ENCODE measurements at regions not wholly inside any gene's neighbourhood (a gene's known extent, or its start where the extent isn't known, plus 50 kb on each side); places are given as distances from the start of the nearest gene placed in this dataset.

DNA sequence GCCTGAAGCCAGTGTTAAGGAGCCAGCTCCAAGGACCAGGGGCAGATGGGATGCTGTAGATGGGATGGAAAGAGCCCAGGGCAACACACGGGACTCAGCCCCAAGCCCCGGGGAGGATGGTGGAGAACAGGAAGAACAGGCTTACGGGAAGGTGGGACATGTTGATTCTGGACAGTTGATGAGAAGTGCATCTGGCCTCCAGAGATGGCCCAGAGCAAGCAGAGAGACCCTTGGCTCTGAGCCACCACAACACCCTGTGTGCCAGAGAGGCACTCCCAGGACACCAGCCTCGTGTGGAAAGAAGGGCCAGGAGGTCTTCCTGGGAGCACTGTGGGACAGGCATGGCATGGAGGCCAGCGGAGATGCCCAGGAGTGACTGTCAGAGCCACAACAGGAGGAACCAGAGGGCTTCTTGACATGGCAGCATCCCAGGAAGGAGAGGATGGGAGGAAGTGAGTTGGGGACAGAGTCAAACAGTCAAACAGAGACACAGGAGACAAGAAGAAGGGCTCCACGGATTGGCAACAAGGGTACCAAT lies 156.3 kb upstream of the MVB12B start:
- peak; percentile 29 for DNase-seq (ENCODE audit: low spot score)
- no peak overlapping the region for H3K4me3 ChIP-seq (ENCODE audit: low read depth in 1 of 3, low read length in 3 of 3)
- TF ChIP-seq FOXA2 (IDR thresholded peaks at IDR 0.05) (no peak), RAD21 (IDR thresholded peaks at IDR 0.05) (no peak), HNF4G (IDR thresholded peaks at IDR 0.05) (no peak), RXRA (IDR thresholded peaks at IDR 0.05) (no peak), TAF1 (conservative IDR thresholded peaks at IDR 0.05) (no peak), FOXA1 (IDR thresholded peaks at IDR 0.05) (no peak), EGR1 (IDR thresholded peaks at IDR 0.05; ENCODE audit: low read depth in 2 of 2) (no peak), HNF4A (conservative IDR thresholded peaks at IDR 0.05) (no peak), SP1 (IDR thresholded peaks at IDR 0.05) (no peak), JUND (IDR thresholded peaks at IDR 0.05) (no peak)
- TF ChIP-seq, protein P1, sequence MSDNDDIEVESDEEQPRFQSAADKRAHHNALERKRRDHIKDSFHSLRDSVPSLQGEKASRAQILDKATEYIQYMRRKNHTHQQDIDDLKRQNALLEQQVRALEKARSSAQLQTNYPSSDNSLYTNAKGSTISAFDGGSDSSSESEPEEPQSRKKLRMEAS (IDR thresholded peaks at IDR 0.05) = no peak
- TF ChIP-seq, protein P2, sequence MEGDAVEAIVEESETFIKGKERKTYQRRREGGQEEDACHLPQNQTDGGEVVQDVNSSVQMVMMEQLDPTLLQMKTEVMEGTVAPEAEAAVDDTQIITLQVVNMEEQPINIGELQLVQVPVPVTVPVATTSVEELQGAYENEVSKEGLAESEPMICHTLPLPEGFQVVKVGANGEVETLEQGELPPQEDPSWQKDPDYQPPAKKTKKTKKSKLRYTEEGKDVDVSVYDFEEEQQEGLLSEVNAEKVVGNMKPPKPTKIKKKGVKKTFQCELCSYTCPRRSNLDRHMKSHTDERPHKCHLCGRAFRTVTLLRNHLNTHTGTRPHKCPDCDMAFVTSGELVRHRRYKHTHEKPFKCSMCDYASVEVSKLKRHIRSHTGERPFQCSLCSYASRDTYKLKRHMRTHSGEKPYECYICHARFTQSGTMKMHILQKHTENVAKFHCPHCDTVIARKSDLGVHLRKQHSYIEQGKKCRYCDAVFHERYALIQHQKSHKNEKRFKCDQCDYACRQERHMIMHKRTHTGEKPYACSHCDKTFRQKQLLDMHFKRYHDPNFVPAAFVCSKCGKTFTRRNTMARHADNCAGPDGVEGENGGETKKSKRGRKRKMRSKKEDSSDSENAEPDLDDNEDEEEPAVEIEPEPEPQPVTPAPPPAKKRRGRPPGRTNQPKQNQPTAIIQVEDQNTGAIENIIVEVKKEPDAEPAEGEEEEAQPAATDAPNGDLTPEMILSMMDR (IDR thresholded peaks at IDR 0.05; ENCODE audit: low read depth, low read length, missing input control) = no peak
- TF ChIP-seq, protein P3, sequence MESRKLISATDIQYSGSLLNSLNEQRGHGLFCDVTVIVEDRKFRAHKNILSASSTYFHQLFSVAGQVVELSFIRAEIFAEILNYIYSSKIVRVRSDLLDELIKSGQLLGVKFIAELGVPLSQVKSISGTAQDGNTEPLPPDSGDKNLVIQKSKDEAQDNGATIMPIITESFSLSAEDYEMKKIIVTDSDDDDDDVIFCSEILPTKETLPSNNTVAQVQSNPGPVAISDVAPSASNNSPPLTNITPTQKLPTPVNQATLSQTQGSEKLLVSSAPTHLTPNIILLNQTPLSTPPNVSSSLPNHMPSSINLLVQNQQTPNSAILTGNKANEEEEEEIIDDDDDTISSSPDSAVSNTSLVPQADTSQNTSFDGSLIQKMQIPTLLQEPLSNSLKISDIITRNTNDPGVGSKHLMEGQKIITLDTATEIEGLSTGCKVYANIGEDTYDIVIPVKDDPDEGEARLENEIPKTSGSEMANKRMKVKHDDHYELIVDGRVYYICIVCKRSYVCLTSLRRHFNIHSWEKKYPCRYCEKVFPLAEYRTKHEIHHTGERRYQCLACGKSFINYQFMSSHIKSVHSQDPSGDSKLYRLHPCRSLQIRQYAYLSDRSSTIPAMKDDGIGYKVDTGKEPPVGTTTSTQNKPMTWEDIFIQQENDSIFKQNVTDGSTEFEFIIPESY (IDR thresholded peaks at IDR 0.05) = no peak
- TF ChIP-seq, protein P4, sequence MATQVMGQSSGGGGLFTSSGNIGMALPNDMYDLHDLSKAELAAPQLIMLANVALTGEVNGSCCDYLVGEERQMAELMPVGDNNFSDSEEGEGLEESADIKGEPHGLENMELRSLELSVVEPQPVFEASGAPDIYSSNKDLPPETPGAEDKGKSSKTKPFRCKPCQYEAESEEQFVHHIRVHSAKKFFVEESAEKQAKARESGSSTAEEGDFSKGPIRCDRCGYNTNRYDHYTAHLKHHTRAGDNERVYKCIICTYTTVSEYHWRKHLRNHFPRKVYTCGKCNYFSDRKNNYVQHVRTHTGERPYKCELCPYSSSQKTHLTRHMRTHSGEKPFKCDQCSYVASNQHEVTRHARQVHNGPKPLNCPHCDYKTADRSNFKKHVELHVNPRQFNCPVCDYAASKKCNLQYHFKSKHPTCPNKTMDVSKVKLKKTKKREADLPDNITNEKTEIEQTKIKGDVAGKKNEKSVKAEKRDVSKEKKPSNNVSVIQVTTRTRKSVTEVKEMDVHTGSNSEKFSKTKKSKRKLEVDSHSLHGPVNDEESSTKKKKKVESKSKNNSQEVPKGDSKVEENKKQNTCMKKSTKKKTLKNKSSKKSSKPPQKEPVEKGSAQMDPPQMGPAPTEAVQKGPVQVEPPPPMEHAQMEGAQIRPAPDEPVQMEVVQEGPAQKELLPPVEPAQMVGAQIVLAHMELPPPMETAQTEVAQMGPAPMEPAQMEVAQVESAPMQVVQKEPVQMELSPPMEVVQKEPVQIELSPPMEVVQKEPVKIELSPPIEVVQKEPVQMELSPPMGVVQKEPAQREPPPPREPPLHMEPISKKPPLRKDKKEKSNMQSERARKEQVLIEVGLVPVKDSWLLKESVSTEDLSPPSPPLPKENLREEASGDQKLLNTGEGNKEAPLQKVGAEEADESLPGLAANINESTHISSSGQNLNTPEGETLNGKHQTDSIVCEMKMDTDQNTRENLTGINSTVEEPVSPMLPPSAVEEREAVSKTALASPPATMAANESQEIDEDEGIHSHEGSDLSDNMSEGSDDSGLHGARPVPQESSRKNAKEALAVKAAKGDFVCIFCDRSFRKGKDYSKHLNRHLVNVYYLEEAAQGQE (IDR thresholded peaks at IDR 0.05) = no peak
- TF ChIP-seq, protein P5, sequence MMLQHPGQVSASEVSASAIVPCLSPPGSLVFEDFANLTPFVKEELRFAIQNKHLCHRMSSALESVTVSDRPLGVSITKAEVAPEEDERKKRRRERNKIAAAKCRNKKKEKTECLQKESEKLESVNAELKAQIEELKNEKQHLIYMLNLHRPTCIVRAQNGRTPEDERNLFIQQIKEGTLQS (IDR thresholded peaks at IDR 0.05) = no peak
- H3K27ac ChIP-seq (ENCODE audit: low read depth in 1 of 2, low read length in 2 of 2) = no peak overlapping the region
- no peaks in the 10 kb centered on the region for H3K36me3 ChIP-seq (ENCODE audit: control insufficient read depth in 4 of 4, insufficient read depth in 3 of 4, low read depth in 1 of 4, low read length in 3 of 4)
- no peaks in the 10 kb centered on the region for H3K4me1 ChIP-seq (ENCODE audit: control insufficient read depth in 4 of 4, insufficient read depth in 4 of 4, low read length in 3 of 4)
- no peaks in the 10 kb centered on the region for H3K9me3 ChIP-seq (ENCODE audit: control insufficient read depth in 4 of 4, low read length in 3 of 4)
- no peak overlapping the region for H3K9ac ChIP-seq (ENCODE audit: low read depth in 1 of 2, low read length in 2 of 2)
- no peaks in the 10 kb centered on the region for H3K27me3 ChIP-seq (ENCODE audit: control insufficient read depth in 4 of 4, insufficient read depth in 4 of 4, low read length in 3 of 4)
- 78% methylated on average over 6 of the region's 6 CpGs for WGBS

DNA sequence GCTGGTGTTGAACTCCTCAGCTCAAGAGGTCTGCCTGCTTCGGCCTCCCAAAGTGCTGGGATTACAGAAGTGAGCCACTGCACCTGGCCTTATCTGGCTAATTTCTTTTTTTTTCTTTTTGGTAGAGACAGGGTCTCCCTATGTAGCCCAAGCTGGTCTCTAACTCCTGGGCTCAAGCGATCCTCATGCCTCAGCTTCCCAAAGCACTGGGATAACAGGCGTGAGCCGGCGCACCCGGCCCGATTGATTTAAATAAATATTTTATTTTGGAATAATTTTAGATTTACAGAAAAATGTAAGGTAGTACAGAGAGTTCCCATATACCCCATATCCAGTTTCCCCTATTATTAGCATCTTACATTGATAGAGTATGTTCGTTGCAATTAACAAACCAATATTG lies 155.0 kb upstream of the MVB12B start:
- no peak overlapping the region for H3K4me3 ChIP-seq (ENCODE audit: low read depth in 1 of 3, low read length in 3 of 3)
- WGBS = 95% methylated on average over 8 of the region's 8 CpGs
- H3K36me3 ChIP-seq (ENCODE audit: control insufficient read depth in 4 of 4, insufficient read depth in 3 of 4, low read depth in 1 of 4, low read length in 3 of 4) = no peaks in the 10 kb centered on the region
- no peaks in the 10 kb centered on the region for H3K4me1 ChIP-seq (ENCODE audit: control insufficient read depth in 4 of 4, insufficient read depth in 4 of 4, low read length in 3 of 4)
- peaks cover 0 to 2% (median 0%) of the 10 kb centered on the region in 4 donors for H3K9me3 ChIP-seq (ENCODE audit: control insufficient read depth in 4 of 4, low read length in 3 of 4)
- DNase-seq (ENCODE audit: low spot score) = no peak
- H3K27ac ChIP-seq (ENCODE audit: low read depth in 1 of 2, low read length in 2 of 2) = no peak overlapping the region
- H3K9ac ChIP-seq (ENCODE audit: low read depth in 1 of 2, low read length in 2 of 2) = no peak overlapping the region
- no peaks in the 10 kb centered on the region for H3K27me3 ChIP-seq (ENCODE audit: control insufficient read depth in 4 of 4, insufficient read depth in 4 of 4, low read length in 3 of 4)
- no peak for TF ChIP-seq EGR1 (IDR thresholded peaks at IDR 0.05; ENCODE audit: low read depth in 2 of 2)
- no peak for TF ChIP-seq JUND (IDR thresholded peaks at IDR 0.05)
- no peak for TF ChIP-seq RXRA (IDR thresholded peaks at IDR 0.05)
- TF ChIP-seq RAD21 (IDR thresholded peaks at IDR 0.05) = no peak
- TF ChIP-seq, protein P5 (IDR thresholded peaks at IDR 0.05) = no peak
- TF ChIP-seq, protein P1 (IDR thresholded peaks at IDR 0.05) = no peak
- no peak for TF ChIP-seq FOXA2 (IDR thresholded peaks at IDR 0.05)
- no peak for TF ChIP-seq NR2F2 (IDR thresholded peaks at IDR 0.05)
- TF ChIP-seq, protein P3 (IDR thresholded peaks at IDR 0.05) = no peak
- no peak for TF ChIP-seq SP1 (IDR thresholded peaks at IDR 0.05)
- TF ChIP-seq TAF1 (conservative IDR thresholded peaks at IDR 0.05) = no peak
- no peak for TF ChIP-seq HNF4G (IDR thresholded peaks at IDR 0.05)
- TF ChIP-seq, protein P4 (IDR thresholded peaks at IDR 0.05) = no peak
